NCI-H460 (cell line): ENCODE measurements at regions not wholly inside any gene's neighbourhood (a gene's known extent, or its start where the extent isn't known, plus 50 kb on each side); places are given as distances from the start of the nearest gene placed in this dataset.

Source experiments
- DNase-seq: peaks from one replicate; pipeline ENCODE4 v3.0.0-alpha.2; 2016; ENCODE audit warnings: low read depth; ENCODE audit errors: extremely low read depth

- DNase-seq = no peak
Measured at GRCh38 chr4:128512767-128513322, 225.2 kb upstream of the PGRMC2 start.

DNA sequence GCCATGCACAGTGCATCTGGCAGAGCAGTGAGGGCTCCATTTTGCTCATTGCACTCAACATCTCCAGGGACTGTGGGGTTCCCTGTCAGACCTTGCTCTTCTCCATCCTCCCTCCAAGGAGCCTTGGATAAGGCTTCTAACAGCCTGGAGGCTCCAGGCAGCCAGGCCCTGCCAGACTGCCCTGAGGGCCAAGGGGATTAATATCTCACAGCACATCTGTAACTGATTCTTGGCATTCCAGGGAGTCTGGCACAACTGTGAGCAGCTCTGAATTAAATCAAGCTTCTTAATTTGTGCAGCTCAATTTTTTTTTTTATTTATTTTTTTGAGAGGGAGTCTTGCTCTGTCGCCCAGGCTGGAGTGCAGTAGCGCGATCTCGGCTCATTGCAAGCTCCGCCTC lies 224.5 kb upstream of the PGRMC2 start:
- no peak for DNase-seq

GRCh38 chr4:128510850-128511249 lies 223.2 kb upstream of the PGRMC2 start:
- DNase-seq = no peak

DNA sequence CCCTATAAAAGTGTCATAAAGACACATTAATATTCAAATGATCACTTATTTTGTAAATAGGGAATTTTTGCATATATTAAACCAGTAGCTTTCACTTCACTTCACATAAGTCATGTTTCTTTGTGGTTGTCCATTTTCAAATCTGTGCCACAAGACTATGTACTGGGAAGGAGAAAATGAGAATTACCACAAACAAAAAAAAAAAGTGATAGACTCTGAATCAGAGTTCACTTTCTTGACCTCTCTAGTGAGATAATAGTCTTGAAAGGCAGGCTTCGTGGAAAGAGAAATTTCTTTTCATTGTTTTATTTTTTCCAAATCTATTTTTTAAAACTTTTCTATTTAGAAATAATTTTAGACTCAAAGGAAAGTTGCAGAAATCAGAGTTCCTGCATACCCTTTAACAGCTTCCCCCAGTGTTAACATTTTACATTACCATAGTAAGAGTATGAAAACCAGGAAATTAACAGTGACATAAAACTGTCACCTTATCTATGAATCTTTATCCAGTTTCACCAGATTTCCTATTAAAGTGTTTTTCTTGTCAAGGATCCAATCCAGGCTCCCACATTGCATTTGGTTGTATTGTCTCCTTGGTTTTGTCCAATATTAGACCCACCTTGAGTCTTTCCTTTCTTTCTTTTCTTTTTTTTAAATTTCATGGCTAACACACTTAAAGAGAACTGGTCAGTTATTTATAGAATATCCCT lies 215.4 kb upstream of the PGRMC2 start:
- DNase-seq = no peak

DNA sequence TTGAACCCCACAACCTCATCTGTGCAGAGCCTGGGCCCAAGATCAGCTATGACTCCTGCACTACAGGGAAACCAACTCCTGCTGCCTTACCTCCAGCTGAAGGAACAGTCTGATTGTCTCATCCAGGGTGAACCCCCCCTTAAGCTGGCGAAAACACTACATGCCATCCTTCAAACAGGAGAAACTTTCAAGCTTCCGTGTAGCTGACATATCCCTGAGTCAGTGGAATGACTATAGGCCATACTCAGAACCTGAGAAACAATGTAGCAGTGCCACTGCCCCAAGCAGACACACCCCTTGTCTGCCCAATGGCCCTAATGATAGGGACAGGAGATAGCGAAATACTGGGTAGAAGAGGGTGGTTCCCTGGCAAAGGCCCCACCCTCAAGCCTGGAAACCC lies 213.6 kb upstream of the PGRMC2 start:
- DNase-seq = no peak

GRCh38 chr4:128488055-128488705 lies 200.6 kb upstream of the PGRMC2 start:
- no peak for DNase-seq

DNA sequence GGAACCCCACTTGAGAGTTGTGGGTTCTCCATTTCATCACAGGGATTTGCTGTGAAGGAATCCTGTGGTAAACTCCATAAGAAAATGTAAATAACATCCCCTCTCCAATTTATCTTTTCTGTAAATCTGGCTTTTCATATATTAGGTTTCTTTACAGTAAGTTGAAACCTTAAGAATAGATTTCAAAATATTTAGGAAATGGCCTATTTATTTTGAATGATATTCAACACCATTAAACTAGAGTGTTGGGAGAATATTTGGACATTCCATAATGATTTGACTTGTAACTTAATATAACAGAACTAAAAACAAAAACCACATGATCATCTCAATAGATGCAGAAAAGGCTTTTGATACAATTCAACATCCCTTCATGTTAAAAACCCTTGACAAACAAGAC lies 197.3 kb upstream of the PGRMC2 start:
- no peak for DNase-seq

- no peak for DNase-seq
Measured at GRCh38 chr4:128483816-128484215, 196.2 kb upstream of the PGRMC2 start.

GRCh38 chr4:128483041-128483440 lies 195.4 kb upstream of the PGRMC2 start:
- DNase-seq = no peak

DNA sequence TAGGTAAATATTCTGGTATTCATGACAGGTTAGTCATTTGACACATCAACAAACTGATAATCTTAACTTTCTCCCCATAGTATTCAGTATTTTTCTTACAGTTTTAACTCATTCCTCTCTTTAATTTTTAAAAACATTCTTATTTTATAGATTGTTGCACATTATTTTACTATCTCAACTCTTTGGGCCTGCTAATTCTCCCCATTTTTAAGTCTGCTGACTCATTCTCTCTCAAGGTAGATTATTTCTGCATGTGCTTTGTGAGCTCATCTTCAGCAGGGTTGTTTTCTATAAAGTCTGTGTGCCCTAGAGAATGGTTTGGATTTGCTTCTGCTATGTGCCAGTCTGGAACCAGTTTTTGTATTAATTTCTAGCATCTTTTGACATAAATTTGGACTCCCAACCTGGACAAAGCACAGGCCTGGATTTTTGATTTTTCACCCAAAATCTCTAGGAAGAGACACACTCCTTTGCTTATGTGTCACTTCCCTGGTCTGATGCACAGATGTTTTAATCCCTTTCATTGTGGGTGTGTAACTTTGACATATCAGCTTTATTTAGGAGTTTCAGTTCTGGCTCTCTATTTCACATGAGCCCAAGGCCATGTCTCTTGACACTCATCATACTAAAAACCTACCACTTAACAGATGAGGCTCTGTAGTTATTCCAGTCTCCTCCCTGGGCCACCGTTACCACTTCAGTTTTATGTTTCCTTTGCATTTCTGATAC lies 194.3 kb upstream of the PGRMC2 start:
- DNase-seq = no peak

DNA sequence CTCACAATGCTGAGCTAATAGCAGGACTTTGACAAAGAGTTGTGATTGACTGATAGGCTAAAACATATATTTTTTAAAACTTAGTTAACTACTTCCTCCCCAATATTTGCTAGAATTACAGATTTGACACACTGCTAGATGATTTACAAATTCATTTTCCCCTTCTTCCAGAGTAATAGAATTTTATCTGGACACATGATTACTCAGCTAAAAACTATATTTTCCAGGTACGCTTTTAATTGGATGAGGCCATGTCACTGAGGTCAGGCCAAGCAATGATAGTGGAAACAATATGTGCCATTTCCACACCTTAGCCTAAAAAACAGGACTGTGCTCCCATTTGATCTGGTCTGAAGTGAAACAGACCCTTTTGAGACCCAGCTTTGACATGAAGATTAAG lies 193.3 kb upstream of the PGRMC2 start:
- DNase-seq = no peak

DNA sequence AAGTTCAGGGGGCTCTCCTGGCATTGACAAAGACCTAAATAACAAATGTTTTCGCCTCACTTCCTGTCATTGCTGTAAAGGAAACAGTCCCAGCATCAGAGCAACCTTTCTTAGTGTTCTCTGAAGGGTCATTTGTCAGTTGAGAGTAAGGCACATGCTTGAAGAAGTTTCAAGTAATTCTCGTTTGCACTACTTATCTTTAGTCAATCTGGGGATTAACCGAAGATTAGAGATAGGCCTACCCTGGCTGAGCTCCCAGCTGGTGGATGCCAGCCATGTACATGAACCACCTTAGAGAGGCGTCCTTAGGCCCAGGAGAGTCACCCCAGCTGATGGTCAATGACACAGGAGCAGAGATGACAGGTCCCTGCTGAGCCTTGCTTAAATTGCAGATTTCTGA lies 189.9 kb upstream of the PGRMC2 start:
- no peak for DNase-seq

- no peak for DNase-seq
Measured at GRCh38 chr4:128475597-128475996, 188.0 kb upstream of the PGRMC2 start.

GRCh38 chr4:128471576-128471975 lies 184.0 kb upstream of the PGRMC2 start:
- no peak for DNase-seq

DNA sequence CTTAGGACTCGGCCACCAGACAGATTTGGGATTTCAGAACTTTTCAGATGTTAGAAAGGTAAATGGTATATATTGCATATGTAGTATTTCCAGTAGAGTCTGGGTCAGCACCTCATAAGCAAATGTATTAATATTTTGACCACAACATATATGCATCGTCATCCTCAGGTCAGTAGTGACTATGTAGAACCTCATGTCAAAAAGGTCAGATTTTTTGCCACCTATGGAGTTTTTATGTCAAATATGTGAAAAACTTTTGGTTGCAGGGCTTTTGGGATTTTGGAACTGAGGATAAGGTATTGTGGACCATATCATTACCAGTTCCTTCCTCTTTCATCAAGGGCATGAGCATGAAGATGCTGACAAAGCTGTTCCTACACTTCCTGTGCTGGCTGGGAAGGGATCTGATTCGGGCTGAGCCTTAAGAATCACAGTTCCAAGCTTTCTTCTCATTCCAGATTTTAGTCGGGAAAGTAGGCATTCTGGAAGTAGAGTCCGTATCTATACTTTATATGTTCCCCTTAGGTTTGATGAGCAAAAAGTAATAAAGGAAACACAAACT lies 183.0 kb upstream of the PGRMC2 start:
- DNase-seq = no peak

DNA sequence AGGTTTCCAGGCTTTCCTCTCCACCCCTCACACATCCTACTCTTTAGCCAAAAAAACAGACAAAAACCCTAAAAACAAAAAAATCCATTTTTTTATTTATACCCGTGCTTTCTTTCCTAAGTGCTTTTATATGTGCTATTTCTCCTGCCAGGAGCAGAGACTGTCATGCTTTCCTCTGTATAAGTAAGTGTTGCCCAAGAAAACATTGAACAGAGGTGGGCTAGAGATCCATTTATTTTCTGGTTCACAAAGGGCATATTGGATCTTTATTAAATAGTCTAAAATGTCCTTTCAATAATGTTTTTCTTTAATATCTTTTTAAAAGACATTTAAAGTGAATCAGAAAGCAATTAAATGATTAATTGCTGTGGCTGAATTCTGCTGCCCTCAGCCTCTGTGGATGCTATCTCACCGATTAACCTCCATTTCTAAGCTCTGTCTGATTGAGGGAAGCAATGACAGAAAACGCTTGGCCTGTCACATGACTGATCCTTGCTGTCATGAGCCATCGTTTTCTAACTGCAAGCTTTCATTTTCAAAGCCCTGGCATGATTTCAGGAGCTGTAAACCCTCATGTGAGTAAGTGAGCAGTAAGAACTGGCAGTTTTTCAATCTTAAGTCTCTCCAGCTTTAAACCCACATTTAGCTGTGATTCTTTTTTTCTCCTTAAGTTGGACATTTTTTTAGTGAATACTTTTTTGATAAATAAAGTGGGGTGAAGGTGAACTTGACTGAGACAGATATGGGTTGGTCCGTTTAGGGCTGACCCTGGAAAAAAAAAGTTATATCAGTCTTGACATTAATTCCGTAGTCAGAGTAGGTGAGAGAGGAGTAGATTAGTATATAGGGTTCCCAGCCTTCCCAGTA lies 180.7 kb upstream of the PGRMC2 start:
- DNase-seq = peak; percentile 25

DNA sequence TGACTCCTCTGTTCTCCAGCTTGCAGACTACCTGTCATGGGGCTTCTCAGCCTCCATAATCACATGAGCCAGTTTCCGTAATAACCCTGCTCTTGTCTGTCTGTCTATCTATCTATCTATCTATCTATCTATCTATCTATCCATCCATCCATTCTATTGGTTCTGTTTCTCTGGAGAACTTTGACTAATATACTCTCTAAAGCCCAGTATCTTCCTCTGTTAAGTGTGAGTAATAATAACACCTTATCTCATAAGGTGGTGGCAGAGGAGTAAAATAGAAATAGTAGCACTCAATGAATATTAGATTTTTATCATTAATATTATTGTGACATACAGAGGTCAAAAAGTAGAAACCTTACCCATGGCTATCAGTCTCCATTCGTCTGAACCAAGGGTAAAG lies 177.9 kb upstream of the PGRMC2 start:
- DNase-seq = no peak

DNA sequence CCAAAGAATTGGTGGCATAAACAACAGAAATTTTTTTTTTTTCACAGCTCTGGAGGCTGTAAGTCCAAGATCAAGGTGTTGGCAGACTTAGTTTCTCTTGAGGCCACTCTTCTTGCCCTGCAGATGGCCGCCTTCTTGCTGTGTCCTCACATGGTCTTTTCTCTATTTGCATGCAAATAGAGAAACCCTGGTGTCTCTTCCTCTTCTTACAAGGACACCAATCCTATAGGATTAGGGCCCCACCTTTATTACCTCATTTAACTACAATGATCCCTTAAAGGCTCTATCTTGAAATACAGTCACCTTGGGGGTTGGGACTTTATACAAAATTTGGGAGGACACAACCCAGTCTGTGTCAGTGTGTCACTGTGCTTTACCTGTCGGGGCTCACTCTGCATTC lies 175.4 kb upstream of the PGRMC2 start:
- DNase-seq = no peak

DNA sequence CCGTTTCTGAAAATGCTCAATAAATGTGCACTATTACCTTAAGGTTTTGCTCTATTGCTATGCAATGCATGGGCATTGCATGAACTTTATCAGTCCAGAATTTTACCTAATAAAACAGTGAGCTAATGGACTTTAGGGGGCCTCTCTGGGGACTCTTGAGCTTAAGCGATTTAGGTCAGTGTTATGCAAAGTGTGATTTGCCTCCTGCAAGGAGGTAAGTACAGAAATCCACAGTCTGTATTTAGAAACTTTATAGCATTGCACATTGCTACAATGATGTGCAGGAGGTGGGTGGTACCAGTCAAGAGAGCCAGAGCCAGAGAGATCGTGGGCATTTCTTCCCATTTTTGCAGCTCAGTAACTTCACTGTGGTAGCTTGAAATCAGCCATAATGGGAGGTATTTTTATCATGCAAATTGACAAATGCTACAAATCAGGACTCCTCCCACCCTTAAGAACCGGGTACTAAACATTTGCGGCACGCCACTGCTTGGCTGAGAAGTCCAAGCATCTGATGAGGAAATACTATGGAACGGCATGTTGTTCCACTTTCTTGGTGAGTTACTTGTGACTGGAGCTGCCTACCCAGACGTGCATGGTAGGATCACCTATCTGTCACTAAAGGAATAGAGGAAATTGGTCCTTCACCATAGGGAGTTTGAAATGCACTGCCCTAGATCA lies 174.6 kb upstream of the PGRMC2 start:
- DNase-seq = no peak
